Stimulated activated naive B cell treated with anti-CD40 and anti-IgM and Interleukin-4, amounts not matched to agents 10 μg/mL and 1 μg/mL and 100 μg/mL, for 72 hours (primary cell): ENCODE measurements at regions not wholly inside any gene's neighbourhood (a gene's known extent, or its start where the extent isn't known, plus 50 kb on each side); places are given as distances from the start of the nearest gene placed in this dataset.

Source experiments
- ATAC-seq, 2 donors: fragments of 150-1000 bp; cut with Tn5 transposase; replicated peaks; 2 replicates each; pipeline ENCODE4 v1.10.0; 2021; ENCODE audit warnings: moderate library complexity in 1 of 2
- DNase-seq: peaks from one replicate; pipeline ENCODE4 v3.0.0; 2021
- H3K27ac Mint-ChIP-seq: one replicate; pipeline ENCODE4 v1.8.0; 2022; ENCODE audit warnings: mild to moderate bottlenecking, mixed read lengths
- H3K27me3 Mint-ChIP-seq, 2 donors: one replicate each; pipeline ENCODE4 v1.8.0; 2022; ENCODE audit warnings: mixed read lengths in 2 of 2
- H3K36me3 Mint-ChIP-seq, 2 donors: one replicate each; pipeline ENCODE4 v1.8.0; 2022; ENCODE audit warnings: mixed read lengths in 2 of 2, mild to moderate bottlenecking in 1 of 2
- H3K4me1 Mint-ChIP-seq, 2 donors: one replicate each; pipeline ENCODE4 v1.8.0; 2022; ENCODE audit warnings: mixed read lengths in 2 of 2, mild to moderate bottlenecking in 1 of 2
- H3K4me3 Mint-ChIP-seq, 2 donors: one replicate each; pipeline ENCODE4 v1.8.0; 2022; ENCODE audit warnings: mild to moderate bottlenecking in 2 of 2, mixed read lengths in 2 of 2, moderate library complexity in 1 of 2
- H3K9me3 Mint-ChIP-seq, 2 donors: one replicate each; pipeline ENCODE4 v1.8.0; 2022; ENCODE audit warnings: mixed read lengths in 2 of 2, mild to moderate bottlenecking in 1 of 2

GRCh38 chr10:59007307-59008025 lies 169.0 kb upstream of the PHYHIPL start:
- no peak overlapping the region for H3K4me3 Mint-ChIP-seq
- no peak overlapping the region for H3K27ac Mint-ChIP-seq
- H3K9me3 Mint-ChIP-seq: no peaks in the 10 kb centered on the region
- no peaks in the 10 kb centered on the region for H3K4me1 Mint-ChIP-seq
- H3K27me3 Mint-ChIP-seq: no peaks in the 10 kb centered on the region
- no peaks in the 10 kb centered on the region for H3K36me3 Mint-ChIP-seq
- ATAC-seq: no peak
- no peak for DNase-seq

GRCh38 chr10:59008452-59008851 lies 168.0 kb upstream of the PHYHIPL start:
- Mint-ChIP-seq H3K4me3 (no peak overlapping the region), H3K9me3 (no peaks in the 10 kb centered on the region), H3K27ac (no peak overlapping the region), H3K4me1 (no peaks in the 10 kb centered on the region), H3K36me3 (no peaks in the 10 kb centered on the region), H3K27me3 (no peaks in the 10 kb centered on the region)
- DNase-seq: no peak
- ATAC-seq: no peak

- Mint-ChIP-seq H3K4me3 (no peak overlapping the region), H3K4me1 (no peaks in the 10 kb centered on the region), H3K36me3 (no peaks in the 10 kb centered on the region), H3K27me3 (peaks cover 0 to 4% of the 10 kb centered on the region in 2 donors), H3K27ac (no peak overlapping the region), H3K9me3 (no peaks in the 10 kb centered on the region)
- no peak for ATAC-seq
- no peak for DNase-seq
Observed at GRCh38 chr10:59011972-59012632, 164.3 kb upstream of the PHYHIPL start.

- Mint-ChIP-seq H3K27ac (no peak overlapping the region), H3K36me3 (no peaks in the 10 kb centered on the region), H3K27me3 (peaks cover 0 to 4% of the 10 kb centered on the region in 2 donors), H3K4me1 (no peaks in the 10 kb centered on the region), H3K9me3 (peaks cover 0 to 4% of the 10 kb centered on the region in 2 donors), H3K4me3 (no peak overlapping the region)
- no peak for ATAC-seq
- no peak for DNase-seq
Observed at GRCh38 chr10:59012839-59013238, 163.6 kb upstream of the PHYHIPL start.

GRCh38 chr10:59016043-59016442 lies 160.4 kb upstream of the PHYHIPL start:
- Mint-ChIP-seq H3K4me3 (no peak overlapping the region), H3K27ac (no peak overlapping the region), H3K9me3 (peaks cover 0 to 4% of the 10 kb centered on the region in 2 donors), H3K27me3 (peaks cover 0 to 4% of the 10 kb centered on the region in 2 donors), H3K36me3 (no peaks in the 10 kb centered on the region), H3K4me1 (no peaks in the 10 kb centered on the region)
- DNase-seq: no peak
- no peak for ATAC-seq

- Mint-ChIP-seq H3K36me3 (no peaks in the 10 kb centered on the region), H3K27ac (no peak overlapping the region), H3K27me3 (peaks cover 0 to 4% of the 10 kb centered on the region in 2 donors), H3K4me1 (no peaks in the 10 kb centered on the region), H3K4me3 (no peak overlapping the region), H3K9me3 (peaks cover 0 to 4% of the 10 kb centered on the region in 2 donors)
- DNase-seq (no peak), ATAC-seq (peak in 1 of 2 donors; percentile 10)
Observed at GRCh38 chr10:59018977-59019376, 157.5 kb upstream of the PHYHIPL start.

- DNase-seq (no peak), ATAC-seq (no peak)
- peaks cover 0 to 4% of the 10 kb centered on the region in 2 donors for H3K9me3 Mint-ChIP-seq
- no peak overlapping the region for H3K4me3 Mint-ChIP-seq
- H3K27me3 Mint-ChIP-seq: peaks cover 0 to 4% of the 10 kb centered on the region in 2 donors
- H3K36me3 Mint-ChIP-seq: no peaks in the 10 kb centered on the region
- H3K27ac Mint-ChIP-seq: no peak overlapping the region
- H3K4me1 Mint-ChIP-seq: no peaks in the 10 kb centered on the region
Observed at GRCh38 chr10:59019603-59020002, 156.8 kb upstream of the PHYHIPL start.

- Mint-ChIP-seq H3K36me3 (no peaks in the 10 kb centered on the region), H3K4me3 (no peak overlapping the region), H3K27ac (no peak overlapping the region), H3K27me3 (no peaks in the 10 kb centered on the region), H3K9me3 (peaks cover 0 to 4% of the 10 kb centered on the region in 2 donors), H3K4me1 (no peaks in the 10 kb centered on the region)
- DNase-seq (no peak), ATAC-seq (no peak)
Observed at GRCh38 chr10:59020502-59020901, 155.9 kb upstream of the PHYHIPL start.

GRCh38 chr10:59025981-59026765 lies 150.3 kb upstream of the PHYHIPL start:
- no peaks in the 10 kb centered on the region for H3K36me3 Mint-ChIP-seq

GRCh38 chr10:59027975-59028655 lies 148.3 kb upstream of the PHYHIPL start:
- H3K4me3 Mint-ChIP-seq: no peak overlapping the region
- ATAC-seq (no peak), DNase-seq (no peak)
- peaks cover 3 to 4% of the 10 kb centered on the region in 2 donors for H3K9me3 Mint-ChIP-seq
- no peak overlapping the region for H3K27ac Mint-ChIP-seq
- no peaks in the 10 kb centered on the region for H3K4me1 Mint-ChIP-seq
- H3K36me3 Mint-ChIP-seq: no peaks in the 10 kb centered on the region
- H3K27me3 Mint-ChIP-seq: no peaks in the 10 kb centered on the region

More at GRCh38 chr10:59025981-59026765, 150.3 kb upstream of the PHYHIPL start:
- ATAC-seq: no peak
- no peak overlapping the region for H3K4me3 Mint-ChIP-seq
- no peak overlapping the region for H3K27ac Mint-ChIP-seq
- no peaks in the 10 kb centered on the region for H3K4me1 Mint-ChIP-seq
- H3K9me3 Mint-ChIP-seq: peaks cover 3 to 4% of the 10 kb centered on the region in 2 donors
- DNase-seq: no peak
- H3K27me3 Mint-ChIP-seq: no peaks in the 10 kb centered on the region

GRCh38 chr10:59033622-59034021 lies 142.8 kb upstream of the PHYHIPL start:
- no peaks in the 10 kb centered on the region for H3K9me3 Mint-ChIP-seq
- H3K36me3 Mint-ChIP-seq: no peaks in the 10 kb centered on the region
- H3K27me3 Mint-ChIP-seq: no peaks in the 10 kb centered on the region
- ATAC-seq: no peak
- H3K4me3 Mint-ChIP-seq: no peak overlapping the region
- no peak for DNase-seq
- no peaks in the 10 kb centered on the region for H3K4me1 Mint-ChIP-seq
- no peak overlapping the region for H3K27ac Mint-ChIP-seq

GRCh38 chr10:59036311-59037017 lies 140.0 kb upstream of the PHYHIPL start:
- ATAC-seq (no peak), DNase-seq (no peak)
- Mint-ChIP-seq H3K36me3 (no peaks in the 10 kb centered on the region), H3K27me3 (no peaks in the 10 kb centered on the region), H3K27ac (no peak overlapping the region), H3K9me3 (no peaks in the 10 kb centered on the region), H3K4me3 (no peak overlapping the region), H3K4me1 (no peaks in the 10 kb centered on the region)

- no peaks in the 10 kb centered on the region for H3K27me3 Mint-ChIP-seq
- ATAC-seq (no peak), DNase-seq (no peak)
- H3K4me1 Mint-ChIP-seq: no peaks in the 10 kb centered on the region
- no peak overlapping the region for H3K4me3 Mint-ChIP-seq
- no peaks in the 10 kb centered on the region for H3K9me3 Mint-ChIP-seq
- H3K27ac Mint-ChIP-seq: no peak overlapping the region
- H3K36me3 Mint-ChIP-seq: no peaks in the 10 kb centered on the region
Observed at GRCh38 chr10:59037018-59037389, 139.4 kb upstream of the PHYHIPL start.

- Mint-ChIP-seq H3K4me1 (no peaks in the 10 kb centered on the region), H3K27ac (no peak overlapping the region), H3K36me3 (no peaks in the 10 kb centered on the region), H3K27me3 (no peaks in the 10 kb centered on the region), H3K4me3 (no peak overlapping the region), H3K9me3 (peaks cover 0 to 3% of the 10 kb centered on the region in 2 donors)
- DNase-seq: no peak
- ATAC-seq: no peak
Observed at GRCh38 chr10:59037506-59037905, 138.9 kb upstream of the PHYHIPL start.
